SKM-1 (cell line): ENCODE measurements at regions not wholly inside any gene's neighbourhood (a gene's known extent, or its start where the extent isn't known, plus 50 kb on each side); places are given as distances from the start of the nearest gene placed in this dataset.

Source experiments
- DNase-seq: peaks from one replicate; lab custom pipeline; 2025; ENCODE audit not compliant: unreplicated experiment; lab: John Stamatoyannopoulos, UW

GRCh38 chr2:146949400-146949799, 895.4 kb upstream of the ACVR2A start:
- no peak for DNase-seq

- DNase-seq: no peak
Measured at GRCh38 chr2:146944601-146945000, 900.2 kb upstream of the ACVR2A start.

GRCh38 chr2:146939991-146940685, 904.7 kb upstream of the ACVR2A start:
- no peak for DNase-seq

- DNase-seq: no peak
Measured at GRCh38 chr2:146934921-146935320, 909.9 kb upstream of the ACVR2A start.

GRCh38 chr2:146931109-146931508, 913.7 kb upstream of the ACVR2A start:
- no peak for DNase-seq

- DNase-seq: no peak
Measured at GRCh38 chr2:146927080-146927711, 917.6 kb upstream of the ACVR2A start.

- DNase-seq: no peak
Measured at GRCh38 chr2:146918280-146918679, 926.5 kb upstream of the ACVR2A start.

- no peak for DNase-seq
Measured at GRCh38 chr2:146917431-146918042, 927.3 kb upstream of the ACVR2A start.

GRCh38 chr2:146916914-146917313, 927.9 kb upstream of the ACVR2A start:
- DNase-seq: no peak

- DNase-seq: no peak
Measured at GRCh38 chr2:146913476-146913875, 931.4 kb upstream of the ACVR2A start.

GRCh38 chr2:146912536-146912935, 932.3 kb upstream of the ACVR2A start:
- DNase-seq: no peak

GRCh38 chr2:146908776-146909175, 936.1 kb upstream of the ACVR2A start:
- no peak for DNase-seq

- DNase-seq: no peak
Measured at GRCh38 chr2:146898083-146898482, 946.7 kb upstream of the ACVR2A start.

- no peak for DNase-seq
Measured at GRCh38 chr2:146894514-146894913, 950.3 kb upstream of the ACVR2A start.

- no peak for DNase-seq
Measured at GRCh38 chr2:146893500-146894041, 951.3 kb upstream of the ACVR2A start.

GRCh38 chr2:146890491-146890890, 954.3 kb upstream of the ACVR2A start:
- DNase-seq: no peak

GRCh38 chr2:146879882-146880281, 964.9 kb upstream of the ACVR2A start:
- DNase-seq: no peak

GRCh38 chr2:146874260-146874658, 970.6 kb upstream of the ACVR2A start:
- peak; percentile 22 for DNase-seq

- DNase-seq: no peak
Measured at GRCh38 chr2:146873646-146874259, 971.1 kb upstream of the ACVR2A start.

- DNase-seq: no peak
Measured at GRCh38 chr2:146873056-146873455, 971.8 kb upstream of the ACVR2A start.

GRCh38 chr2:146870691-146871090, 974.1 kb upstream of the ACVR2A start:
- DNase-seq: no peak

GRCh38 chr2:146869328-146869727, 975.5 kb upstream of the ACVR2A start:
- no peak for DNase-seq
